ENCODE measurements at regions not wholly inside any gene's neighbourhood (a gene's known extent, or its start where the extent isn't known, plus 50 kb on each side); places are given as distances from the start of the nearest gene placed in this dataset.
"Not testable (repeated sequence)": the region's sequence is repeated elsewhere in the genome, so short reads cannot be mapped to it uniquely, and the experiment has no call there.

DNA sequence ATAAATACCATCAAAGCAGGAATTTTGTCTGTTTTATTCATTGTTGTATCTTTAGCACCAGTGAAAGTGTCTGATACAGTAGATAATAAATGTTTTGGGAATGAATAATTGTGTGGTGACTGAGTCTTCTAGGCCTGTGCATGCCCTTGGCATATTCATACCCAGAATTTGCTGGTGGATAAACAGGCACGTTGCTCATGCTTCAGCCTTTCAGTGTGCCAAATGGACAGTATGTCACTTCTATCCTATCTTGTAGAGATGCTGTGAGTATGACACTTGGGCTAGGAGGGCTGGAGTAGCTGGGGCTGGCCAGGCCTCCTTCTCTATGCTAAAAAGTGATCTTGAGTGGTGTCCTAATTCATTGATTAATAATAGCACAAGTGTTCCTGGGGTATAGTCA lies 287.3 kb upstream of the DDI1 start:
- peak in 1 of 2 donors; percentile 48 for ATAC-seq
- intact Hi-C loops (cut with DNase I), result no loop called here
- no peak for DNase-seq

DNA sequence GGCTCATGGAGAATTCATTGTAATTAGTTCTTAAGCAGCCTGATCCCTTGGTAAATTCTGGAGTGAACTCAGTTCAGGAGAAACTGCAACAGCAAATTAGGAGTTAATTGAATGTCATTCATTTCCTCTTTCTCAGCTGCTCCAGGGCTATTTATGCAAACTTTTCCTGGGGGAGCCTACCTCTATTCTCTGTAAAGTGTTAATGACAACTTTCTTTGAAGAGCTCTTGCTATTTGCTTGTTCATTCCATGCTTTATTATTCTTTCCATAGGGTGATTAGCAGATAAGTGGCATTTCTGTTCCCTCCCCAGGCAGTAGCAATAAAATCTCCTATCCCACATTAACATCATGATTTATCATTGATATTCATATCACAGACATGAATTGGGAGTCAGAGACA lies 267.6 kb upstream of the DDI1 start:
- intact Hi-C loops (cut with DNase I), result no loop called here
- ATAC-seq, result no peak

GRCh38 chr11:103773059-103773458 lies 263.4 kb upstream of the DDI1 start:
- ATAC-seq (peak; percentile 64 to 68), DNase-seq (no peak)
- intact Hi-C loops (cut with DNase I), result no loop called here

More for the DNA sequence above, 267.6 kb upstream of the DDI1 start:
- no peak for DNase-seq

GRCh38 chr11:103773537-103773936 lies 262.9 kb upstream of the DDI1 start:
- no peak for DNase-seq

DNA sequence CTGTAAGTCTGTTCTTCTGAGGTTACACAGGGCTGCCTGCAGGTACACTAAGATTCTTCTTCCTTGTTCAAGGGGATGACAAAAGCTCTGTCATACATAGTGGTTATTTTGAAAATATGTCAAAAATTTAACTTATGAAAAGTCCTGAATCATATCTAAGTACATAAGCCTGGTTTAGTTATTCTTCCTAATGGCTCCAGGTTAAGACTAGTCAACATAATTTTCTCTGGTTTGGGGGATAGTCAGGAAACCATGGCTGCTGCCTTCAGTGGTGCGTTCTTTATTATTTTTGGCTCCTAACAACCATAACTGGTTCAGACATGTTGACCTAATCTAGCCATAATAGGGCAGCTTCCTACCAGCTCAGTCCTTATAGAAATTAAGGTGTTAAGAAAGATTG lies 257.4 kb upstream of the DDI1 start:
- no peak for ATAC-seq
- intact Hi-C loops (cut with DNase I), result no loop called here
- no peak for DNase-seq

More at GRCh38 chr11:103773537-103773936, 262.9 kb upstream of the DDI1 start:
- intact Hi-C loops (cut with DNase I), result no loop called here
- ATAC-seq, result no peak

DNA sequence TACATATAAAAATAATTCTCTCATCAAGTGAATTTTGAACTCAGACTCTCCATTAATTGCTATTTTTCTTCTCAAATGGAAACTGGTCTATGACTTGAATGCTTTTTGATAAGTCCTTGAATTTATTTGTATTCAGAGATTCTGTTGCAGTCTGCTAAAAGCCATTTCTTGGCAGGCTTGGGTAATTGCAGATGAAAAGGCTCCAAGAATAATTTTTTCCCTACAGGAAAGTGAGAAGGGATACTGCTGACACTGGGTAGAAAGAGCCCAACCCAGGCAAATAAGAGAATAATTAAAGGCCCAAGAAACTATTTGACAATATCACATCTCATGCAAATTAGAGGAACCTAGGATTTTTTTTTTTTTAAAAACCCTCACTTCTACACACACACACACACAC lies 246.5 kb upstream of the DDI1 start:
- intact Hi-C loops (cut with DNase I), result no loop called here
- ATAC-seq (peak in 1 of 2 donors; percentile 73), DNase-seq (no peak)

- peak in 1 of 2 donors; percentile 59 for ATAC-seq
- no peak for DNase-seq
- intact Hi-C loops (cut with DNase I), result no loop called here
These were observed 243.4 kb upstream of the DDI1 start for GRCh38 chr11:103792981-103793468.

DNA sequence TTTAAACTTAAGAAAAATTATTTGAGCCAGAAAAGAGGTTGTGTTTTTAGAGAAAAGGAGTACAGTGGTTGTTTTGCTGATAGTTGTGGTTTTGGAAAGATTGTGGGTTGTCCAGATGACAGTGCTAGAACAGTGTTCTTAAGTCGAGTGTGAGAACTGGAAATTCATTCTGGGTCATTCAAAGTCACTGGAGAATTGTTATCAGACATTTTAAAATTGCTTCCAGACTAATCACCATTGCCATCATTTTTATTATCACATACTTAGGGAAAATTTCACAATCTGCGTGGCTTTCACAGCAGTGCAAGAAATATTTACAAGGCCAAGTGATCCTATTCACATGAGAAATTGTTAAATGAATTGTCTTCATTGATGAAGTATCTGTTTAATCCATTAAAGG lies 242.2 kb upstream of the DDI1 start:
- intact Hi-C loops (cut with DNase I), result no loop called here
- DNase-seq (no peak), ATAC-seq (peak; percentile 62 to 70)

GRCh38 chr11:103798026-103798425 lies 238.4 kb upstream of the DDI1 start:
- ATAC-seq (peak in 1 of 2 donors; percentile 77), DNase-seq (no peak)
- intact Hi-C loops (cut with DNase I), result no loop called here

GRCh38 chr11:103798446-103798845 lies 238.0 kb upstream of the DDI1 start:
- DNase-seq (no peak), ATAC-seq (no peak)
- intact Hi-C loops (cut with DNase I), result no loop called here

GRCh38 chr11:103800406-103801114 lies 235.9 kb upstream of the DDI1 start:
- peak; percentile 68 to 78 for ATAC-seq
- peak; percentile 24 for DNase-seq
- intact Hi-C loops (cut with DNase I), result no loop called here

- ATAC-seq, result no peak
- intact Hi-C loops (cut with DNase I), result no loop called here
- DNase-seq, result peak; percentile 24
These were observed 233.4 kb upstream of the DDI1 start for GRCh38 chr11:103803062-103803461.

DNA sequence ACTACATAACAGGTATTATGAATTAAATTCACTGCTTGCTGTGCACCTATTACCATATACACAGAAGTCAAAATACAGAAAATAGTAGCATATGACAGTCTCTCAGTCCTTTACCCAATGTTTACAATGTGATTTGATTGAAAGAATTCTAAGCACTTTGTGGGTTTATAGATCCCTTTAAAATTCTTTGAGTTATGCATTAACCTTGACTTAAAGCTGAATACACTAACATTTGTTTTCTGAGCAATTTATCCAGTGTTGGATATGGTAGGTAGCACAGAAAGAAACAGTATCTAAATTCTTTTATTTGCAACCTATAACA lies 230.8 kb upstream of the DDI1 start:
- ATAC-seq (no peak), DNase-seq (no peak)
- intact Hi-C loops (cut with DNase I), result no loop called here

- intact Hi-C loops (cut with DNase I), result no loop called here
- ATAC-seq, result peak; percentile 45 to 72
- DNase-seq, result no peak
These were observed 230.1 kb upstream of the DDI1 start for GRCh38 chr11:103806130-103806895.

GRCh38 chr11:103807806-103808205 lies 228.6 kb upstream of the DDI1 start:
- intact Hi-C loops (cut with DNase I), result no loop called here
- ATAC-seq (peak; percentile 18 to 85), DNase-seq (no peak)

- intact Hi-C loops (cut with DNase I), result no loop called here
- ATAC-seq (no peak), DNase-seq (no peak)
These were observed 228.2 kb upstream of the DDI1 start for GRCh38 chr11:103808252-103808651.

GRCh38 chr11:103811870-103812455 lies 224.5 kb upstream of the DDI1 start:
- DNase-seq (no peak), ATAC-seq (no peak)
- intact Hi-C loops (cut with DNase I), result no loop called here

GRCh38 chr11:103812680-103813079 lies 223.8 kb upstream of the DDI1 start:
- DNase-seq (no peak), ATAC-seq (no peak)
- intact Hi-C loops (cut with DNase I), result no loop called here

DNA sequence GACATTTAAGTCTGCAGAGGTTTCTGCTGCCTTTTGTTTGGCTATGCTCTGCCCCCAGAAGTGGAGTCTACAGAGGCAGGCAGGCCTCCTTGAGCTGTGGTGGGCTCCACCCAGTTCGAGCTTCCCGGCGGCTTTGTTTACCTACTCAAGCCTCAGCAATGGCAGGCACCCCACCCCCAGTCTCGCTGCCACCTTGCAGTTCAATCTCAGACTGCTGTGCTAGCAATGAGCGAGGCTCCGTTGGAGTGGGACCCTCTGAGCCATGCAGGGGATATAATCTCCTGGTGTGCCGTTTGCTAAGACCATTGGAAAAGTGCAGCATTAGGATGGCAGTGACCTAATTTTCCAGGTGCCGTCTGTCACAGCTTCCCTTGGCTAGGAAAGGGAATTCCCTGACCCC lies 216.1 kb upstream of the DDI1 start:
- ATAC-seq; DNase-seq; intact Hi-C loops (cut with DNase I): not testable (repeated sequence)

DNA sequence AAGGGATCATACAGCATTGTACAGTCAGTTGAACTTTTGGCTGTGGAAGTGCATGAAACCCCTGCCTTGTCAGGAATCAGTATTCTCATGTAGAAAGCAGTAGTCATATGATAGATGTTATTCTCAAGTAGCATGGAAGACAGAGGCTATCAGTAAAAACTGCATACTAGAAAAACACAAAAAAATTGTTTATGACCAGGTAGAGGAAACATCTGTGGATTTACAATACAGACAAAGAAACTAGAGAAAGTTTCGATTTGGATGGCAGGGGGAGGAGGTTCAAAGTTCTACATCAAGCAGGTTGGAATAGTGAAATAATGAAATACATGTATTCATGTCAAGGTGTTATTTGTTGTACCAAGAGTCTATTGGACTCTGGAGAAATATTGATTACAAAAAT lies 212.3 kb upstream of the DDI1 start:
- intact Hi-C loops (cut with DNase I), result no loop called here
- ATAC-seq (no peak), DNase-seq (no peak)
